Tibial nerve (tissue), 3 donors: ENCODE measurements at regions not wholly inside any gene's neighbourhood (a gene's known extent, or its start where the extent isn't known, plus 50 kb on each side); places are given as distances from the start of the nearest gene placed in this dataset.

Source experiments
- CTCF ChIP-seq, 5 experiments: fragments of 200-600 bp in 3 of 5; fragments of 450-650 bp in 2 of 5; sonication (generic) in 3 of 5; IDR thresholded peaks; one replicate each; pipeline ENCODE4 v1.5.1; 2016 to 2019; ENCODE audit warnings: antibody characterized with exemption in 5 of 5, mild to moderate bottlenecking in 3 of 5, moderate library complexity in 2 of 5
- POLR2A ChIP-seq, 2 donors: fragments of 450-650 bp; IDR thresholded peaks; one replicate each; pipeline ENCODE4 v1.6.1; 2017; ENCODE audit warnings: antibody characterized with exemption in 2 of 2, mild to moderate bottlenecking in 2 of 2, moderate library complexity in 2 of 2

- TF ChIP-seq CTCF (IDR thresholded peaks at IDR 0.05) (no peak), POLR2A (IDR thresholded peaks at IDR 0.05) (no peak)
Observed at GRCh38 chr3:168285506-168285905, 189.8 kb upstream of the GOLIM4 start.
